Ureter (tissue), 1 donor: ENCODE measurements at regions not wholly inside any gene's neighbourhood (a gene's known extent, or its start where the extent isn't known, plus 50 kb on each side); places are given as distances from the start of the nearest gene placed in this dataset.
"Not testable (repeated sequence)": the region's sequence is repeated elsewhere in the genome, so short reads cannot be mapped to it uniquely, and the experiment has no call there.

Experiments
- DNase-seq: peaks from one replicate; pipeline ENCODE4 v3.0.0-alpha.2; 2020; ENCODE audit warnings: low spot score
- donor health status: DM: yes; HTN: yes; CAD: no.

DNA sequence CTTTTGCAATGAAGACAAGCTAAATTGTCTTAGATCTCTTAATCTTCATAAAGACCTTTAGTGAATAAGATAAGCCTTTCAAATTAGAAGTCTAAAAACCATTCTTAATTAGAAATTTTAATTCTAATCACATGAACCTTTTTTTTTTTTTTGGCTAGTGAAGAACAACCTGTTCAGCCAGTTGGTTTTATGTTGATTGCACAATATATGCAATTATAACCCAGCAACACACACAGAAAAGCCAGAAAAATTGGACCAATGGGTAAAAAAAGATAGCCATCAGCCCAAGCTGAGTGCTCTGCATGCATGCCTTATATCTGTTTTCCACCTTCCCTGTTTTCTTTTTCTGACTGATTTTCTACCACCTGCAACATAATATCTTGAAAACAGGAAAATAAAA, 252.2 kb downstream of the SYT10 start:
- no peak for DNase-seq

DNA sequence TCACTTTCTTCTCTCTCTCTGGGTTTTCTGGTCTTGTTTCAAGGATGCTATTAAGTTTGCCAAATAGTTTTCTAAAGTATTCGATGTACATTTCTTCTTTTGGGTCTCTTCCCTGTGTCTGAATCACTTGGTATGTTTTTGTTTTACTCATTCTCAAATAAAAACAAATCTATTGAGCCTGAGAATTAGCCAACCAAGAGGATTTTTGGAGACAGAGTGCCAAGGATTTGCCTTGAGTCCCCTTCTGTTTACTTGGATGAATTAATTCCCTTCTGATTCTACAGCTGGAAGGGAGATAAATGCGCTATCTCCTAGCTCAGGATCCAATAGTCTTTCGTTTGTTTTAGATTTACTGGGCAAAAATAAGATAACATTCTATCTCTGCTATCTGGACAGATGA, 255.5 kb downstream of the SYT10 start:
- DNase-seq, result no peak

GRCh38 chr12:33182485-33182884, 257.1 kb downstream of the SYT10 start:
- no peak for DNase-seq

GRCh38 chr12:33180918-33181317, 258.7 kb downstream of the SYT10 start:
- no peak for DNase-seq

DNA sequence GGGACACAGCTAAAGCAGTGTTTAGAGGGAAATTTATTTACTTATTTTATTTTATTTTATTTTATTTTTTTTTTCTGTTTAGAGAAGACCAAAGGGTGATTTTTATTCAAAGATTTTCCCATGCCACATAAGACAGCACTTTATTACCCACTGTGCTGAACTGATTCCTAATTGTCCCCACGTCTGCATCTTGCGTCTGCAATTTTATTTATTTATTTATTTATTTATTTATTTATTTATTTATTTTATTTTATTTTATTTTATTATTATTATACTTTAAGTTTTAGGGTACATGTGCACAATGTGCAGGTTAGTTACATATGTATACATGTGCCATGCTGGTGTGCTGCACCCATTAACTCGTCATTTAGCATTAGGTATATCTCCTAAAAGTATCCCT, 269.7 kb upstream of the PKP2 start:
- DNase-seq, result not testable (repeated sequence)

GRCh38 chr12:33156042-33156441, 259.5 kb upstream of the PKP2 start:
- DNase-seq, result no peak

DNA sequence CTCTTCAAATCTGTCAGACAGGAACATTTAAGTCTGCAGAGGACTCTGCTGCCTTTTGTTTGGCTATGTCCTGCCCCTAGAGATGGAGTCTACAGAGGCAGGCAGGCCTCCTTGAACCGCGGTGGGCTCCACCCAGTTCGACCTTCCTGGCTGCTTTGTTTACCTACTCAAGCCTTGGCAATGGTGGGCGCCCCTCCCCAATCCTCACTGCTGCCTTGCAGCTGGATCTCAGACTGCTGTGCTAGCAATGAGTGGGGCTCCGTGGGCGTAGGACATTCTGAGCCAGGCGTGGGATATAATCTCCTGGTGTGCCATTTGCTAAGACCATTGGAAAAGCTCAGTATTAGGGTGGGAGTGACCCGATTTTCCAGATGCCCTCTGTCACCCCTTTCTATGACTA, 250.7 kb upstream of the PKP2 start:
- DNase-seq, result not testable (repeated sequence)

DNA sequence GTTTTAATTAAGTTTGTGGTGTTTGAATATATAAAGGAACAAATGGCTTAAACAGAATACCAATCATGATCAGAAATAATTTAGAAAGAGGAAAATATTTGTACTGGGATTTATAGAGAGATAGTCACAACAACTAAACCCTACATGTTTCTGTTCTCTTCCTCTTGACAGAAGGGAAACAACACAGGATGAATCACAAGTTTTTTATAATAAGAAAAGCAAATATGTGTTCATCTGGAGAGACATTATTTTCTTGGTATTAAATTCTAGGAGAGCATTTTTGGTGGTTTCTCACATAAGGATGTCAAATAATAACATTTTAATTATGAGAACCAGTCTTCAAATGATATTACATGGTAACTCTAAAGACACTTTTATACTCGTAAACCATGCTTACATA, 232.9 kb upstream of the PKP2 start:
- DNase-seq, result no peak

- no peak for DNase-seq
Measured at GRCh38 chr12:33125755-33126154, 229.2 kb upstream of the PKP2 start.

- DNase-seq, result no peak
Measured at GRCh38 chr12:33116284-33116683, 219.7 kb upstream of the PKP2 start.

DNA sequence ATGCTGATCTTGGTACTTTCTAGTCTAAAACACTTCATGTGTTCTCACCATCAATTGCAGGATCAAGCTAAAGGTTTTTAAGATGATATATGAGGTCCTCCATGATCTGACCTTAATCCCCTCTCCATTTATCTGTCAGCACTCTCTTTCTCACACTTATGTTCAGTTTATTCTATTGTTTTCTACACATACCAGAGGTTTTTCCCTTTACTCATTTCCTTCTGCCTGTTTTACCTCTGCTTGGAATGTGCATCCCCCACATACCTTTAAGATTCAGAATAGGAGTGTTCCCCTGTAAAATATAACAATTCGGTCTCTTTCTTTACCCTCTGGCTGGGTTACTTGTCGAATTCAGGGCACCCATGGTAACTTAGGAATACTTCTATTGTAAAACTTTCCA, 219.1 kb upstream of the PKP2 start:
- no peak for DNase-seq

- no peak for DNase-seq
Measured at GRCh38 chr12:33111850-33112249, 215.3 kb upstream of the PKP2 start.

GRCh38 chr12:33107827-33108226, 211.2 kb upstream of the PKP2 start:
- not testable (repeated sequence) for DNase-seq

GRCh38 chr12:33093534-33093933, 197.0 kb upstream of the PKP2 start:
- DNase-seq, result no peak

- not testable (repeated sequence) for DNase-seq
Measured at GRCh38 chr12:33087876-33088275, 191.3 kb upstream of the PKP2 start.

- DNase-seq, result not testable (repeated sequence)
Measured at GRCh38 chr12:33076401-33076800, 179.8 kb upstream of the PKP2 start.

DNA sequence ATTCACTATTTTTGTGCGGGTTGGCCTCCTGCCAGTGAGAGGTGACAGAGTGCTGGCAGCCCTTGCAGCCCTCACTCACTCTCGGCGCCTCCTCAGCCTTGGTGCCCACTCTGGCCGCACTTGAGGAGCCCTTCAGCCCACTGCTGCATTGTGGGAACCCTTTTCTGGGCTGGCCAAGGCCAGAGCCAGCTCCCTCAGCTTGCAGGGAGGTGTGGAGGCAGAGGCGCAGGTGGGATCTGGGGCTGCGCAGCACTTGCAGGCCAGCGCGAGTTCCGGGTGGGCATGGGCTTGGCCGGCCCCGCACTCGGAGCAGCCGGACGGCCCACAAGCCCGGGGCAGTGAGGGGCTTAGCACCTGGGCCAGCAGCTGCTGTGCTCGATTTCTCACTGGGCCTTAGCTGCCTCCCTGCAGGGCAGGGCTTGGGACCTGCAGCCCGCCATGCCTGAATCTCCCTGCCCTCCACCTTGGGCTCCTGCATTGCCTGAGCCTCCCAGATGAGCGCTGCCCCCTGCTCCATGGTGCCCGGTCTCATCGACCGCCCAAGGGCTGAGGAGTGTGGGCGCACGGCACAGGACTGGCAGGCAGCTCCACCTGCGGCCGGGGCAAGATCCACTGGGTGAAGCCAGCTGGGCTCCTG, 178.7 kb upstream of the PKP2 start:
- DNase-seq, result not testable (repeated sequence)

GRCh38 chr12:33061844-33062243, 165.3 kb upstream of the PKP2 start:
- no peak for DNase-seq

DNA sequence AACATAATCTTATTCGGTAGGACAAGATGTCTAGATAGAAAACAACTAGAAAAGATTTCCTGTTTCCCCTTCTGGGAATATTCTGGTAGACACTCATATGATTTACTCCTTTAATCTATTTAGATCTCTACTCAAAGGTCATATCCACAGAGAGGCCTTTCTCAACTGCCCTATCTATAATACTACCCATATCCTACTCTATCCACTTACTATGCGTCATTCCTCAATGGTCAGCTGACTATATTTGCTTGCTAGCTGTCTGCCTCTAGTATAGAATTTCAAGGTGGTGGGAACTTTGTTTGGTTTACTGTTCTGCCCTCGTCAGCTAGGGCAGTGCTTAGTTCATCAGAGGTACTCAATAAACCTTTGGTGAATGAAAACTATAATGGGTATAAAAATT, 157.8 kb upstream of the PKP2 start:
- no peak for DNase-seq

DNA sequence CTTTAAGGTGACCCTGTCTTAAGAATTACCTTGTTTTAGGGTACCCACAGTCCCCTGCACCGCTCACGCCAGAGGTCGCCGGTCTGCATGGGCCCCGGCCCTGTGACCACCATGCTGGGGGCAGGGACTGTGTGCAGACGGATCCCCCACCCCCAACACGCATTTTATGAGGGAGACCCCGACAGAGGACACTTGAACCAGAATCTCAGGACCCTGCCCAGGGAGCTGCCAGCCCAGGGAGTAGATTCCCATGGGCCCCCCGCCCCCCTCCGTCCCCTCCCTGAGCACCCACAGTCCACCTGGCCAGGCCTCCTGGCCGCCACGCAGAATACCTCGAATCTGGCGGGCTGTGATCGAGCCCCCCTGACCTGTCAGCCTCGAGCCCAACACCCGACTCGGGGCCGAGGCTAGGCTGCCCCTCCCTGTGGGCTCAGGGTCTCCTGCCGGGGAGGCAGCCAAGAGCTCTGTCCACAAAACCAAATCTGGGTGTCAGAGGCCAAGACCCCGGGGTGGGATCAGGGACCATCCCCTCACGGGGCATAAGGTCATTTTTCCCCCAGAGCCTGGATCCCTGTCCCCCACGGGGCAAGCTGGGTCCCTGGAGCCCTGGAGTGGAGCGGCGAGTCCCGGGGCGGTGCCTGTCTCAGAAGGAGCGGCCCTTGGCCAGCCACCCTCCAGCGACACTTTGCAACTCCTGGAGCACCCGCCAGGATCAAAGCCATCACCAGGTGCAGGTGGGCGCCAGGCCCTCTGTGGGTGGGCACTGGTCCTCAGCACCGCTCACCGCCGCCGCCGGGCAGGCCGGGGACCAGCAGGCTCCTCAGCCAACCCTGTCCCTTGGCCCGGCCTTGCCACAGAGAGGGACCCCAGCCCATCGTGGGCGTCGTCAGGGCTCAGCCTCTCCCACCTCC, 155.8 kb upstream of the PKP2 start:
- DNase-seq, result no peak

DNA sequence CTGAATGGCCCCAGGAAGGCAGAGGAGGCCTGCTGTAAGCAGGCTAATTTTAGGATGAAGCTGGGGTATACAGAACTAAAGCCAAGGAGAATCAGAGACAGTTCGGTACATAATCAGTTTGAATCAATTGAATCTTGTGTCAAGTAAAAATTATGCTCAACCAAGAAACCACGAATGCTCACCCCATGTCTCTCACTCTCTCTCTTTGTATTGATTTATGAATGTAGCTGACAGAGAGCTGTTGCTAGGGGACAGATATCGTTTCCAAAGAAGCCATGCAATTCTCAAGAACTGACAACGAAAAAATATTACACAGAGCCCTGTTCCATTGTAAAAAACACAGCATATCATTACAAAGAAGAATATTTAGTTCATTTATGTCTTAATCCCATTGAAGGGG, 151.1 kb upstream of the PKP2 start:
- no peak for DNase-seq

DNA sequence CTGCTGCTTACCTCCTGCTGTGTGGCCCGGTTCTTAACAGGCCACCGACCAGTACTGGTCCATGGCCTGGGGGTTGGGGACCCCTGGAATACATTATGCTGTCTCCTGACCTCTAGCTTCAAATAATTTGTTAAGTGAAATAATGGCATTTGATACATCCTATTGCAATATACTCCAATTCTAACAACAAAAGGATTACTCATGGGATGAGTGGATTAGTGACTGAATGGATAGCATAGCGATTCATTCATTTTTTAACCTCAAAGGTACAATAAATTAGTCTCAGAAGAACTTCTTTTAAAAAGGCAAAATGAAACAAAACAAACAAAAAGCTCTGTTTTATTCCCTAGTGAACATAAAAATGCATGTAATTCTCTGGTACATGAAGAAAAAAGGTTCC, 147.9 kb upstream of the PKP2 start:
- DNase-seq, result no peak

- no peak for DNase-seq
Measured at GRCh38 chr12:33041562-33041961, 145.0 kb upstream of the PKP2 start.
